H1 (cell line): ENCODE measurements at regions not wholly inside any gene's neighbourhood (a gene's known extent, or its start where the extent isn't known, plus 50 kb on each side); places are given as distances from the start of the nearest gene placed in this dataset.

Experiments
- CBX5 ChIP-seq: fragments of 300-800, 300-1000 bp; sonication (generic); IDR thresholded peaks from 2 replicates; pipeline ENCODE4 v1.7.1; 2016; ENCODE audit warnings: antibody characterized with exemption, low read length, low read depth
- NRF1 ChIP-seq: IDR thresholded peaks from 2 replicates; pipeline ENCODE4 v1.6.1; 2011; ENCODE audit warnings: mild to moderate bottlenecking, low read depth, low read length, improper control_type of control experiment
- RAD21 ChIP-seq, 2 experiments: IDR thresholded peaks in 1 of 2; conservative IDR thresholded peaks in 1 of 2; 2 replicates each; pipeline ENCODE4 v1.6.1; 2011; ENCODE audit warnings: low read depth in 2 of 2, low read length in 2 of 2, improper control_type of control experiment in 1 of 2, inconsistent platforms in 1 of 2, mild to moderate bottlenecking in 1 of 2, moderate library complexity in 1 of 2
- SRF ChIP-seq: IDR thresholded peaks from 2 replicates; pipeline ENCODE4 v1.6.1; 2011; ENCODE audit warnings: mild to moderate bottlenecking, low read depth, low read length, moderate library complexity
- USF2 ChIP-seq: IDR thresholded peaks from 2 replicates; pipeline ENCODE4 v1.6.1; 2011; ENCODE audit warnings: low read length, improper control_type of control experiment
- TF ChIP-seq, protein P1 (sequence below), 3 experiments: IDR thresholded peaks; 1 replicate in 2 of 3; 2 replicates in 1 of 3; pipeline versions ENCODE4 v1.5.1 to v1.6.1; 2011; ENCODE audit warnings: low read length in 3 of 3, mild to moderate bottlenecking in 3 of 3, inconsistent platforms in 2 of 3, low read depth in 1 of 3, moderate library complexity in 1 of 3; ENCODE audit not compliant: insufficient read depth in 1 of 3; ENCODE audit errors: control extremely low read depth in 1 of 3

DNA sequence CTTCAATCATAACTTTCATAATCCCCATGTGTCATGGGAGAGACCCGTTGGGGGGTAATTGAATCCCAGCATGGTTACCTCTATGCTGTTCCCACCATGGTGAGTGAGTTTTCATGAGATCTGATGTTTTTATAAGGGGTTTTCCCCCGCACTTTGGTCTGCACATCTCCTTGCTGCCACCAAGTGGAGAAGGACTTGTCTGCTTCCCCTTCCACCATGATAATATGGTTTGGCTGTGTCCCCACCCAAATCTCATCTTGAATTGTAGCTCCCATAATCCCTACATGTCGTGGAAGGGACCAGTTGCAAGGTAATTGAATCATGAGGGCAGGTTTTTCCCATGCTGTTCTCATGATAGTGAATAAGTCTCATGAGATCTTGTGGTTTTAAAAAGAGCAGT, 524.9 kb downstream of the SLITRK5 start (continued):
- TF ChIP-seq USF2: no peak
- TF ChIP-seq CBX5: no peak
- TF ChIP-seq, protein P1, sequence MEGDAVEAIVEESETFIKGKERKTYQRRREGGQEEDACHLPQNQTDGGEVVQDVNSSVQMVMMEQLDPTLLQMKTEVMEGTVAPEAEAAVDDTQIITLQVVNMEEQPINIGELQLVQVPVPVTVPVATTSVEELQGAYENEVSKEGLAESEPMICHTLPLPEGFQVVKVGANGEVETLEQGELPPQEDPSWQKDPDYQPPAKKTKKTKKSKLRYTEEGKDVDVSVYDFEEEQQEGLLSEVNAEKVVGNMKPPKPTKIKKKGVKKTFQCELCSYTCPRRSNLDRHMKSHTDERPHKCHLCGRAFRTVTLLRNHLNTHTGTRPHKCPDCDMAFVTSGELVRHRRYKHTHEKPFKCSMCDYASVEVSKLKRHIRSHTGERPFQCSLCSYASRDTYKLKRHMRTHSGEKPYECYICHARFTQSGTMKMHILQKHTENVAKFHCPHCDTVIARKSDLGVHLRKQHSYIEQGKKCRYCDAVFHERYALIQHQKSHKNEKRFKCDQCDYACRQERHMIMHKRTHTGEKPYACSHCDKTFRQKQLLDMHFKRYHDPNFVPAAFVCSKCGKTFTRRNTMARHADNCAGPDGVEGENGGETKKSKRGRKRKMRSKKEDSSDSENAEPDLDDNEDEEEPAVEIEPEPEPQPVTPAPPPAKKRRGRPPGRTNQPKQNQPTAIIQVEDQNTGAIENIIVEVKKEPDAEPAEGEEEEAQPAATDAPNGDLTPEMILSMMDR (IDR thresholded peaks at IDR 0.05; ENCODE audit: control extremely low read depth in 1 of 3, insufficient read depth in 1 of 3, low read depth in 1 of 3, low read length in 3 of 3): peak in 1 of 3 experiments; percentile 17; a peak in 1 of 4 replicates
- TF ChIP-seq RAD21 (IDR thresholded peaks at IDR 0.05 in 1 of 2, conservative IDR thresholded peaks at IDR 0.05 in 1 of 2; ENCODE audit: low read depth in 2 of 2, low read length in 2 of 2): peak; percentile 27 to 39
- no peak for TF ChIP-seq SRF
- no peak for TF ChIP-seq NRF1
